UCSD-AML1 (cell line): ENCODE measurements at regions not wholly inside any gene's neighbourhood (a gene's known extent, or its start where the extent isn't known, plus 50 kb on each side); places are given as distances from the start of the nearest gene placed in this dataset.

ENCODE experiments used
- DNase-seq: peaks from one replicate; lab custom pipeline; 2025; ENCODE audit not compliant: unreplicated experiment; lab: John Stamatoyannopoulos, UW

DNA sequence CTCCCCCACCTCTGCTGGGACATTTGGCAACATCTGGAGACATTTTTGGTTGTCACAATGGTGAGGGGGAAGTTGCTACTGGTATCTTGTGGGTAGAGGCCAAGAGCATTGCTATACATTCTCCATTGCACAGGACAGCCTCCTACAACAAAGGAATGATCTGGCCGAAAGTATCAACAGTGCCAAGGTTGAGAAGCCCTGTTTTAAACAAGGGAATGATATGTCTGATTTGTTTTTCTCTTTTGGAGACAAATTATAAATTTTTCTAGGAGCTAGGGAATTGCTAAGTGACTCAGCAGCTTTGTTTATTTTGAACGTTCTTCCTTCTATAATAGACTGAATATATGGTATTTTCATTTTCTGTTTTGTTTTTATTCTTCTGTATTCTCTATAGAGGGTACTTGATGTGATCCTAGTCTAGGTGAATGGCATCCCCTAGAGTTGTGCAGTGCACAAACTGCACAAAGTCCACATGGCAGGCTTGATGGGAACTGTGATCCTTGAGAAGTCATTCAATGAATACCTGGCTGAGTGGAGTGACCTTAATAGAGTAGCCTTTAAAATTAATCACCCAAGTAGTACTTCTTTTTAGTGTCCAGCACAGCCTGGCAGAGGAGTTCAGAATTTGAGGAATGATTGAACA is 288.6 kb upstream of the USP24 start:
- no peak for DNase-seq

DNA sequence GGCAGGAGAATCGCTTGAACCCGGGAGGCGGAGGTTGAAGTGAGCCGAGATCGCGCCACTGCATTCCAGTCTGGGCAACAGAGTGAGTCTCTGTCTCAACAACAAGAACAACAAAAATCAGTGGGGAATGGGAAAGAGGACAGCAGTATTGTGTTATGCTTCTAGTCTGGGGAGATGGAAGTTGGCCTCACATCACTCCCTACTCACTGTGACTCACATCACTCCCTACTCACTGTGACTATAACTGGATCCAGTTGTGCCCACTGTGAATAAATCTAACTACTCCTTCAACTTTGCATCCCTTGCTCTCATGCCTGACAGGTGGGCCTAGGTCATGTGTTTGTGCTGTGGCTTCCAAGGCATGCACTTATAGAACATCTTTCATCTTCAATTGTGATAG is 285.4 kb upstream of the USP24 start:
- no peak for DNase-seq

- no peak for DNase-seq
These were observed 275.4 kb upstream of the USP24 start for GRCh38 chr1:55490547-55490946.

DNA sequence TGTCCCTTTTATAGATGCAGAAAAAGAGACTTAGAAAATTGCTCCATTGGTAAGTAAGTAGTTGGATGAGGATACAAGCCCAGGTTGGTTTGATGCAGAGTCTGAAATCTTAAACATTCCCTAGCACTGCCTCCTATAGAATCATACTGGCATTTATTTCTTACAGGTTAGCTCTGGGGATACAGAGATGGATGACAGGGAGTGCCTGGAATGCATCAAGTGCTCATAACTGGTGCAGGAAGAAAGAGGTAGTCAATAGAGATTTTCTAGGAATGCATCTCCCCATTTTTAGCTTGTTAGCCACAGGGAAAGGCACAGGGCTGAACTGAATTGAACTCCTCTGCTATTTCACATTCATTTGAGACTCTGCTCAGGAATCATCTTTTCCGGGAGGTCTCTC is 269.0 kb upstream of the USP24 start:
- no peak for DNase-seq

DNA sequence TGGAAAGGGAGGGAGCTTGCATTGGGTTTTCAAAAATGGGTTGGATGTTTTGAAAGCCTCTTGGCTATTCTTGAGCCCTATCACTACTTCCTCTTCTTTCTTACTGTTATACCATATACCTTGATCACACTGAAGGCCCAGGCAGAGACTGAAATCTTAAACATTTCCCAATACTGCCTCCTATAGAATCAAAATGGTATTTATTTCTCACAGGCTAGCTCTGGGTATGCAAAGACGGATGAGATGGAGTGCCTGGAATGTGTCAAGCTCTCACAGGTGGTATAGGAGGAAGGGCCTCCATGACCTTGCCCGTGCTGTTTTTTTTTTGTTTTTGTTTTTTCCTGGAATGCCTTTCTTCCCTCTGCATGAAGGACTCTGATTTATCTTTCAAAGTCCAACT is 268.4 kb upstream of the USP24 start:
- no peak for DNase-seq

DNA sequence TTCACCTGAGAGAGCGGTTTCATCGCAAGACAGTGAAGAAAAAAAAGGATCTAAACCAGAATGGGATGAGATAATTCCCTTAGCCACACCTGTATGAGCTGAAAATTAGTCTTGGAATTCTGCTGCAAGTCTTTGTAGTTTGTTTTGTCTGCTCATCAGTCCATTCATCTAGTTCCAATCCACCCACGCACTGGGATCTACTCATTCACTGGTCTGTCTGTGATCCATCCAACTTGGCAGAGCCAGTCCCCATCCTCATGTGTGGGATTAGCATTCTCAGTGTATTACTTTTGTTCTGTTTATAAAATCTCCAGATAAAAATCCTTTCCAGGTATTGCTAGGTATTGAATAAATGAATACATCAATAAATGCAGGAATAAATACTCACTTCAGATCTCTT is 266.5 kb upstream of the USP24 start:
- DNase-seq = no peak

DNA sequence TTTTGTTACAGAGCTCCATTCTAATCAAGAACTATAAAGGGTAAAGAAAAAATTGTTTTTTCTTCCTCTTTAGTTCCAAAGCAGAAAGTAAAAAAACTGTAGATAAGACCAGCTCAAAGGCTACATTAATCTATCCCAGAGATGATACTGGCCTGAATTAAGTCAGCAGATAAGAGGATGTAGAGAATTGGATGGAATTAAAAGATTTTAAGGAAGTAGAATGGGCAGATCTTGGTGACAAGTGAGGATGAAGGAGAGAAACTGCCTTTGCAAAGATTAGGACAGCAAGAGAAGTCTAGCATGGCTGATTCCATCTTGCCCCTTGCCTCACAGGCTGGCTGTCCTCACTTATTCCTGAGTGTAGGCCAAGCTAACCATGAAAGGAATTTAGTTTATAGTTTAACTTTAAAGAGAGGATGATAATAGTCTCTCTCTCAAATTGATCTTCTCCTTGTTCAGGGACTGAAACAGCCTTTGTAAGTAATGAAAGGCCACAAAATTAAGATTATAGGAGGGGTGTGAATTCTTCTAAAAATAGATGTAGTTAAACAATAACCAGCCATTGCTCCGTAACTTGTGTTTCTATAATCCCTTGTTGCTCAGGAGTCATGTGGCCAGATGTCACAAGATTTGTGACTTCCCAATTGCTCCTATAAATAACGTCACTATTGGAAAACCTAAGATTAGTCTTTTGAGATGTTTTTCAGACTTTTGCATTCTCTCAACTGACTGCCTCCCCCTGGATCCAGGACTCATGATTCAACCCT is 265.0 kb upstream of the USP24 start:
- DNase-seq = no peak

GRCh38 chr1:55478742-55479141 is 263.6 kb upstream of the USP24 start:
- no peak for DNase-seq

DNA sequence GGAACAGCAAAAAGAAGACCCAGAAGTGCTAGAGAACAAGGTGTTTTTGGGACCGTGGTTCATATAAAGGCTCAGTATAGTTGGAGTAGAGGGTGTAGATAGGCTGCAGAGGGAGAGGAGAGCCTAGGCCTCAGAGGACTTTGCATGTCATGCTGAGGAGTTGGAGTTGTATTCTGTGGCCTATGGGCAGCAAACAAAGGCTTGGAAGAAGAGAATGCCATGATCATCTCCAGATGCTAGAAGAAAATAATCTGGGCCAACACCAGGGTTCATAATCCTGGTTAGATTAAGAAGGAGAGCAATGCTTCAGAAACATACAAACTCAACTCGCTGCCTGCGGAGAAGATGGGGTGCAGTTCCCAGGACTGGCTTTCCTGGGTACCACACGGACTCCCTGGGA is 262.8 kb upstream of the USP24 start:
- DNase-seq = no peak

- no peak for DNase-seq
These were observed 261.4 kb upstream of the USP24 start for GRCh38 chr1:55476445-55477015.

GRCh38 chr1:55474168-55474786 is 259.1 kb upstream of the USP24 start:
- DNase-seq = peak; percentile 29

GRCh38 chr1:55473661-55474060 is 258.5 kb upstream of the USP24 start:
- no peak for DNase-seq

- no peak for DNase-seq
These were observed 257.6 kb upstream of the USP24 start for GRCh38 chr1:55472784-55473183.

- DNase-seq = no peak
These were observed 257.0 kb upstream of the USP24 start for GRCh38 chr1:55472115-55472514.

- DNase-seq = no peak
These were observed 253.1 kb upstream of the USP24 start for GRCh38 chr1:55468142-55468795.

- no peak for DNase-seq
These were observed 251.8 kb upstream of the USP24 start for GRCh38 chr1:55466921-55467320.

DNA sequence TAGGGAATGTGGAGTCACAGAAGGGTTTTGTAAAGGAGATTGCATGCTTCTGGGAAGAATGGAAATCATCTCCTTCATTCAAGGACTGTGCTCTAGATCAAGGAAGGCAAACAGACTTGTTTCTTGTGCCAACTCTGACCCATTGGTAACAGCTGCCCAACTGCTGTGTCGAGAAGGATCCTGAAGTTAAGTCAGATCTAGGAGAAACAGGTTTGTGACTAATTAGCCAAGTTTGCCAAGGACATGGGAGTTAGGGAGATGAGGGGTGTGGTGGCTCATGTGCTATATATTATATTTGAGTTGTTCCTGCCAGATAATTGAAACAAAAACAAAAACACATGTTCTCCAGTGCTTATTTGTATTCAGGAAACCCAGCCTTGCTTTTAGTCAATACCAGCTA is 251.2 kb upstream of the USP24 start:
- DNase-seq = no peak

DNA sequence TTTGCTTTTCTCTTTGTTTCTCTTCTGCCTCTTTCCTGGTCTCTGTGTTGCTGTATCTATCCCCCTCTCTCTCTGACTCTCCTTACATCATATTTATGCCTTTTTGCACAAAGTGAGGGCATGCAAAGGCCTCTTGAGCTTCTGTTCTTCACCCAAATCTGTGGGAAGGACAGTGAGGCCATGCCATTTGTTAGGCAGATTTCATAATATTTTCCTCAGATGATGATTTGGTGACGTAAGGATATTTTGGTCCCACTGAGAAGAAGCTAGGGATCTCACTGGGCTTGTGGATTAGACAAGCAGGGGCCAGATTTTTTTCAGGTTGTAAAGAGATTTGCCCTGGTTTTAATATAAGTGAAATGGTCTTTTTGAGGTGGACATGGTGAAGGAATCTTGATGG is 249.4 kb upstream of the USP24 start:
- no peak for DNase-seq

GRCh38 chr1:55463814-55464475 is 248.8 kb upstream of the USP24 start:
- DNase-seq = no peak

- no peak for DNase-seq
These were observed 242.7 kb upstream of the USP24 start for GRCh38 chr1:55457874-55458273.

DNA sequence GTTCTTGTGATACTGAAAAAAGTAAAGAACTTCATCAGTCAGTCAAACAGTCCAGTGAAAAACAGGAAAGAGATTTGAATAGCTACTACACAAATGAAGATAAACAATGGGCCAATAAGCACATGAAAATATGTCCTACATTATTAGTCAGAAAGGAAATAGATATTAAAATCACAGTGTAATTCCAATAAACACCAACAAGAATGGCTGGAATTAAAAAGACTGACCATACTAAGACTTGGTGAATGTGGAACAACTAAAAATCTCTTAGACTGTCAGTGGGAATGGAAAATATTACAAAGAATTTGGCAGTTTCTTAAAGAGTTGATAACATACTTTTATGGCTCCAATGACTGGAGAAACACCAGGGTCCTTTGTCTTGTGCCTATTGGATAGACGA is 241.8 kb upstream of the USP24 start:
- no peak for DNase-seq
